HG03354 (cell line): ENCODE measurements at regions not wholly inside any gene's neighbourhood (a gene's known extent, or its start where the extent isn't known, plus 50 kb on each side); places are given as distances from the start of the nearest gene placed in this dataset.
"Not testable (repeated sequence)": the region's sequence is repeated elsewhere in the genome, so short reads cannot be mapped to it uniquely, and the experiment has no call there.

ENCODE experiments used
- ATAC-seq: cut with Tn5 transposase; IDR thresholded peaks from one replicate; pipeline ENCODE4 v1.9.1; 2021; ENCODE audit warnings: mild to moderate bottlenecking; ENCODE audit not compliant: unreplicated experiment, poor library complexity, severe bottlenecking

DNA sequence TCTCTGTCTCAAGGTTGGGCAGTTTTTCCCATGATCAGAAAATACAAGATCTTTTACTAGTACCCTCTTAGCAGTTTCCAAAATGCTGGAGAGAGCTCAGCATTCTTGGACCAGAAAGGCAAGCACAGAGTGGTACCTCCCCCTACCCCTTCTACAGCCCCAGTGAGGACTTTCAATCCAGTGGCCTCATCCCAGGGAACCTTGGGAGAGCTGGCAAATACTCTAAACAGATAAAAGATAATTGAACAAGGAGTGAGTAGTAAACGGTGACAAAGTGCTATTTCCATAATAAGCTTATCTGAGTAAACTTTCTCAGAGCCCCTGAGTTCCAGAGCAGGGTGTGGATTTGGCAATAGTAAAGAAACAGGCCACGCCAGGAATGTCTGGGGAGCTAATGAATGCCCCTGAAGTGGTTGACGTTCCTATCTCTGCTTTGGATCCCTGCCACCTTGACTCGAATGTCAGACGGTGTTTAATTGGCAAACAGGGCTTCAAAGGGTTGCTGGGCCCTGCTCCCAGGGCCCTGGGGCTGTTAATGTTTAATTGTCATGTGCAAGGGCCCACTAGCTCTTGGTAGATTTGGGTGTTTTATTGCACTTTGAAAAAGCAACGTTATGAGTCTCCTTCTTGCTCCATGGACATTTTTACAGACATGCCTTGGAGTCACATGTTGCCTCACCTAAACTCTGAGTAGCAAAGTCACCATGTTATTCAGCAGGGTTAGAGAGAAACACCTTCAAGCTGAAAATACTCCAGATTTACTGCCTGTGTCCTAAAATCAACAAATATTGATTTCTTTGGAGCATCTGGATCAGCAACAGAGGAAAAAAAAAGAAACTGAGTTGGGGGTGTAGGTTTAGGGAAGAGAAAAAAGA lies 239.9 kb downstream of the CYRIA start:
- no peak for ATAC-seq

DNA sequence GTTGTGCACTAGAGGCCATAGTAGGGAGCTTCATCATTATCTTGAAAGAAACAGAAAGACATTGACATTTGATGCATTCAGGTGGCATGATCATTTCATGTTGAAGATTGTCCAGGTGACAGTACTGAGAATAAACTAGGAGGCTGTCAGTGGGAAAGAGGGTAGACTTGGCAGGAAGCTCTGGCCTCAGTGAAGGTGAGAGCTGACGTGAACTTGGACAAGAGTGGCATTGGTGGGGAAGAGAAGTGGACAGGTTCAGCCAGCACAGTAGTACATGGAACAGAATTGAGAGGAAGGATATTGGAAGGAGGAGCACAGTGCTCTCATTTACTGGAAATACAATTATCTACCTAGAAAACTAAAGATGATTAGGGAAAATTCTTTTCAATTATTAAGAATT lies 245.2 kb downstream of the CYRIA start:
- no peak for ATAC-seq

DNA sequence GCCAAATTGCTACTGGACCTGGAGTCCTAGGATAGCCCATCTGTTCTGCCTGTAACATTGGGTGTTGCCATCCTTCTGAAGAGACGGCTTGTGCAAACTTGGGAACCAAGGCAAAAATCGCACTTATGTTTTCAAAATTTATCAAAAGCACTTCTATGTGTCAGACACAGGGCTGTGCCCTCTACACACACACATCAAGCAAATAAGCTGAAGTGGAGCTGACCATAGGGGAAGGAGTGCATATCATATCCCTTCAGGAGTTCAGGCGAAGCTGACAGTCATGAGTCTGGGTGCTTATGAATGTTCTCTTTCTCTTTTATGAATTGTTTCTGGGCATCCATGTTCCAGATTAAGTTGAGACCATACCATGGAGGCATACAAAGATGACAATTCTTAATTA lies 247.9 kb downstream of the CYRIA start:
- no peak for ATAC-seq

DNA sequence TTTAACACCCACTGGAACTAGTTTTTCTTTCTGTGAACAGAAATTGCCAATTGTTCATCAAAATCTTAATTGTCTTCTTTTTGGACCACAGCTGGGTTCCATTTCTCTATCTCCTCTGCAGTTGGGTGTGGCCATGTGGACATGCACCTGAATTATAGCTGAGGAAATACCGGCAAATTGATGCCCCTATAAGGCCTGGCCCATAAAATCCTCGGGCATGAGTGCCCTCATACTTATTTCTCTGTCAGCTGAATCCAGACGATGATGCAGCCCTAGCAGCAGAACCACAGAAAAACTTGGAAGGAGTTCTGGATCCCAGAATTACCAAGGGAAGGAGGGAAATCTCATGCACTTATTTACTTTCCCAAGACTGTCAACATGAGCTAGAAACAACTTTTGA lies 249.0 kb downstream of the CYRIA start:
- no peak for ATAC-seq

DNA sequence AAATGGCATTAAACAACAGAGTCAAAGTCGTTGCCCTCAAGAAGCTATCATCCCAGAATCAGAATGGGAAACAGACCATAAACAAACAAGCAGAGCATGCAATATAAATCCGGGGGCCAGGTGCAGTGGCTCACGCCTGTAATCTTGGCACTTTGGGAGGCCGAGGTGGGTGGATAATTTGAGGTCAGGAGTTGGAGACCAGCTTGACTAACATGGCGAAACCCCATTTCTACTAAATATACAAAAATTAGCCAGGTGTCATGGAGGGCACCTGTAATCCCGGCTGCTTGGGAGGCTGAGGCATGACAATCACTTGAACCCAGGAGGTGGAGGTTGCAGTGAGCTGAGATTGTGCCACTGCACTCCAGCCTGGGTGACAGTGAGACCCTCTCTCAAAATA lies 249.8 kb downstream of the CYRIA start:
- not testable (repeated sequence) for ATAC-seq

DNA sequence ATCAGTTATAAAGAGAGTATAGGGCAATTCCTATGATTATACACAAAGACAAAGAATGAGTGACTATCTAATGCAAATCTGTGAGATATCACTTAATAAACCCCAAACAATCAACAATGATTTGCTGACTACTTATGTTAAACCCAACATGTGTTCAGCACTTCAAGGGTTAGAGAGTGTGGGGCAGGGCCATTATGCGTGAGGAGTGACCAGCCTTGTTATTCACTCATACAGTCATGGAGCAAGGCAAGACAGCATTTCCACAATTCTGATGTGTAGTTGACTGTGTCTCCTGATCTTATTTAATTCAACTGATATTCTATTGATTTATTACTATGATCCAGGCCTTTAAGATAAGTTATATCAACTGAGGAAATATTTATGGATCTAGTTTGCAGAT lies 251.7 kb downstream of the CYRIA start:
- ATAC-seq = no peak

DNA sequence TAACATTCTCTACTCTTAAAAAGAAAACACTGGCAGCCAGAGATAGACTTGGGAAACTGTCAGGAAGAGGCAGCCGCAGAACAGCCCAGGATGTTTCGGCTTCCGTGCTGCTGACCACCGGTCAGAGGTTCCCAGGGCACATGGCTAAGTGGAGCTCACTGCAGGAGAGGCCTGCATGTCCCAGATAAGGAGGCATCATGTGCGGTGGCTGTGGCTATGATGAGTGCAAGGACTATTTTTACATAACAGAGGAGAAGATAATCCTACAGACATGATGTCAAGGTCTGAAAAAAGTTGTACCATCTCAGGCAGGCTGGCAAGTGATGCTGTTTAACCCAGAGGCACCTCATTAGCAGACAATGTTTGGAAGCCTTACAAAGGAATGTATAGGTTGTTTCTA lies 252.3 kb downstream of the CYRIA start:
- no peak for ATAC-seq

DNA sequence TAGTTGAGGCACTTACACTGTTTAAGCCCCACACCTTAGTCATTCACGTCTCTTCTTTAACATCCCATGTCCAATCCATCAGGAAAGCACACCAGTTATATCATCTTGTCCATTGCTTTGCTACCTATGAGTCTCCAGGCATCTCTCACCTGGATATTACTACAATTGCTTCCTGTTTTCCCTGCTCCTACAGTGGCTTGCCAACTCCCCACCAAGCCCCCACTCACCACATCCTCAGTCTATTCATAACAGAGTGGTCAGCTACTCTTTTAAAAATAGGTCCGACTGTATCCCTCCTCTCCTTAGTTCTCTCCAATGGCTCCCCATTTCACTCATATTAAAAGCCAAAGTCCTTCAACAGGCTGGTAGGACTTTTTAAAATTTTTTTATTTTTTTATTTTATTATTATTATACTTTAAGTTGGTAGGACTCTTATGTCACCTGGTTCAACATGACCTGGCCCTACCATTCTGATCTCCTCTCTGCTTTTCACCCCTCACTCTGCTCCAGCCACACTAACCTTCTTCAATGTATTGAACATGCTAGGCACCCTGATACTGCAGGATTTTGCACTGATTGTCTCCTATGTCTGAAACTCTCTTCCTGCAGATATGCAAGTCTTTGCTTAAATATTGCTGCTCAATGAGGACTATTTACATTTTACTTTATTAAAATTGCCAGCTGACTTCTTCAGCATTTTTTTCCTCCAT lies 253.2 kb downstream of the CYRIA start:
- no peak for ATAC-seq

DNA sequence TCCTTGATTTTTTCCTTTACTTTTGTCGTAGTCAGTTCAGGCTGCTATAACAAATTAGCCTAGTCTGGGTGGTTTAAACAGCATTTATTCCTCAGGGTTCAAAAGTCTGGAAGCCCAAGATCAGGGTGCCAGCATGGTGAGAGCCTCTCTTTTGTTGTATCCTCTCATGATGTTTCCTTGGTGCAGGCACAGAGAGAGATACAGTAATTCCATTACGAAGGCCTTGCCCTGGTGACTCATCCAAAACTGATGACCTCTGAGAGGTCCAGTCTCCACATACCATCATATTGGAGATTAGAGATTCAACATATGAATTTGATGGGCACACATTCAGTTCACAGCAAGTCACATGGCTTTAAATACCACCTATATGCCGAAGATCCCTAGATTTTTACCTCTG lies 253.8 kb downstream of the CYRIA start:
- no peak for ATAC-seq

DNA sequence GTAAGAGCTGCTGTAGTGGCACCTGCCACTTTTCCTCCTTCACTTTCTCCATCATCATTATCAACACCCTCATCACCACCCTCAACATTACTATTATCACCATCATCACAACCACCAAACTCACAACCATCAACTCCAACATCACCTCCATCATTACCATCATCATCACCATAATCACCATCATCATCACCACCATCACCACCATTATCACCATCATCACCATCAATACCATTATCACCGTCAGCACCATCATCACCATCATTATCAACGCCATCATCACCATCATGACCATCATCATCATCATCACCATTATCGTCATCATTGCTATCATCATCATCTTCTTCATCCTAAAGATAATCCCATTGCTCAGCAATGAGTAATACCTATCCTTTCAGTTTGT lies 255.8 kb downstream of the CYRIA start:
- no peak for ATAC-seq

DNA sequence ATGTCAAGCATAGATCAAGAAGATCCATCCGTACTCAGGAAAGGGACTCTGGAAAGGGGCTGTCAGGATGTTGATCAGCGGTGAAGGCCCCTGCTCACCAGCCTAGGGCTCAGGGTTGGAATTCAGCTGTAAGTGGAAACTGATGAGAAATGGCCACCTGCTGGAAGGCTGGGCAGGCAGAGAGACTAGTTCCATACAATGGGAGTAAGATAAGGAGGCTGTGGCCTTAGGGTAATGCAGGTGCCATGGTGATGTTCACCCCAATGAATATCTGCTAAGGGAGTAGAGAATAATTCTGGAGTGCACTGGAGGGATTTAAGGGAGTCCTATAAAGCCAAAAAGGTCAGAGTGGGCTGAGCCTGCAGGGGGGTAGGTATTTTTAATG lies 256.6 kb downstream of the CYRIA start:
- ATAC-seq = no peak

DNA sequence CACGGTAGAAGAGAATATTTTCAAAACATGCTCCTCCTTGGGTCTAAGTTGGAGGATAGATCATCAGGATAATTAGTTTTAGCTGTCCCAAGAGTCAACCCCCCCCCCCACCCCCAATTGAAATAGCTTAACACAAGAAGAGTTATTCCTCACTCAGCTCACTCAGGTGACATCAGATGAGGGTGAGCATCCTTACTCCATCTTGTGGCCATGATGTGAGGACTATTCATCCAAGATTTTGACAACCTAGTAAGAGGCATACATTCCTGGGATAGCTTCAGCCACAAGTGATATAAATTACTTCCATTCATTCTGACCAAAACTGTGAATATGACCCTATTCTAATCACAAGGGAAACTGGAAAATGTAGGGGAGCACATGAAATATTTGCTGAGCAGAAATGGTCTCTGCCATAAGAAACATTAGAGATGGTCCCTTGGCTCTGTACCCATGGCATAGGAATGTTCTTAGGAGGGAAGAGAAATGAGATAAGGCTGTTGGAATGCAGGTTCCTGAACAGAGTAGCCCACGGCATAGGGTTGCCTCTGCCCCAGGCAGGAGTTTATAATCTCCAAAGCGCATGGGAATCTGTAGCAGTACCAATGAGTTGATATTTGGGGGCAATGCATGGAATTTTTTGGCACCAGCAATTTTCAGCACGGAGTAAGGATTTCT lies 257.2 kb downstream of the CYRIA start:
- no peak for ATAC-seq

DNA sequence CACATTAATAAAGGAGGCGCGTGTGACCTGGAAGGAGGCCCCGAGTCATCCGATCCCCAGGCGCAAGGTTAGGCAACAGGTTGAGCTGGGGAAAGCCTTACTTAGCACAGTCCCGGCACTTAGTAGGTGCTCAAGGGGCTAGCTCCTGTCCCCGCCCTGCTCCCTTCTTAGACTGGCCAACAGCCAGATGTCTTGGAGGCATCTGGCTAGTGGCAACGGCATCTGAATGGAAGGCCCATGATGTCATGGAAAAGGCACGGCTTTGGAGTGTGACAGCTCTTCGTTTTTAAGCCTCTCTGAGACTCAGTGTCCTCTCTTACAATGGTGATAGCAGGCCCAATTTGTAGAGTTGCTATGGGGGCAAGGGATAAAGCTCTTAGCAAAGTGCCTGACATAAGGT lies 258.3 kb downstream of the CYRIA start:
- no peak for ATAC-seq

DNA sequence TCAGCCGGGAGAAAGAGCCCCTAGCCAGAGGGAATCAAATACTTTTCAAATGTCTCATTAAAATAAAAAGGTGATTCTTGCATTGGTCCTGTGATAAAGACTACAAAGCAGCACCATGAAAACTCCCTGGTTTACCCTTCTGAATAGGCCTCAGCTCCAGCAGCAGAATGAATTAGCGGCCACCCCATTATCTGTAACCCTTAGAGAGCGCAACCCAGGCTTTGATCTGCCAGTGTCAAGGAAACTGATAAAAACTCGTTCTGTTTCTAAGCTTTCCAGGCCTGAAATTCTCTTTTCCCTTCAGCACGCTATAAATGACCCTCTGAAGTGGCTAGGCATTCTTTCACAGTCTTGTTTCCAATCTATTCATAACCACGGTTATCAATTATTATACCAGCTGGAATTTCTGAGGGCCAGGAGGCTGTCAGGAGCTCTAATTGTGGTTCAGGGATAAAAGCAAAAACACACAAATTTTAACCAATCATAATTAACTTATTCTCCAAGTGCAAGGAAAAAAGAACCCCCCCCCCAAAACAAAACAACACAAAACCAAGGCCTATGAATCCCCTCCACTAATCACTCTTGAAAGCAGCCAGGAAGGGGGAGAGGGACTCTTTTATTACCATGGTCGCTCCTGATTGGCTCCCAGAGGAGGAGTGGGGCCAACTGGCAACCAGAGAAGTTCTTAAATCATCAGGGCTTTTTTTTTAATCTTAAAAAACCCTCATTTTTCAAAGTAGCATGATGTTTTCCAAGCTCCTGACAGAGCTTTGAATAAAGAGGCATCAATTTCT lies 258.9 kb downstream of the CYRIA start:
- no peak for ATAC-seq

DNA sequence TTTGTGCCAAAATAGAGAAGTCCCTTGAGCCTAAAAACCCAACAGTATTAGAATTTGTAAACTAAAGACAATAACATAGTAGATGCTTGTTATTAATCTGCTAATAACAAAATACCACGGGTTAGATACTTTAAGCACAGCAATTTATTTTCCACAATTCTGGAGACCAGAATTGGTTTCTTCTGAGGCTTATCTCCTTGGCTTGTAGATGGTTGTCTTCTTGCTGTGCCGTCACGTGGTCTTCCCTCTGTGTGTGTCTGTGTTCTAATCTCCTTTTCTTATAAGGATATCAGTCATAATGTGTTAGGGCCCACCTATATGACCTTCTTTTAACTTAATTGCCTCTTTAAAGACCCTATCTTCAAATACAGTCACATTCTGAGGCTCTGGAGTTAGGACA lies 260.1 kb downstream of the CYRIA start:
- ATAC-seq = no peak

DNA sequence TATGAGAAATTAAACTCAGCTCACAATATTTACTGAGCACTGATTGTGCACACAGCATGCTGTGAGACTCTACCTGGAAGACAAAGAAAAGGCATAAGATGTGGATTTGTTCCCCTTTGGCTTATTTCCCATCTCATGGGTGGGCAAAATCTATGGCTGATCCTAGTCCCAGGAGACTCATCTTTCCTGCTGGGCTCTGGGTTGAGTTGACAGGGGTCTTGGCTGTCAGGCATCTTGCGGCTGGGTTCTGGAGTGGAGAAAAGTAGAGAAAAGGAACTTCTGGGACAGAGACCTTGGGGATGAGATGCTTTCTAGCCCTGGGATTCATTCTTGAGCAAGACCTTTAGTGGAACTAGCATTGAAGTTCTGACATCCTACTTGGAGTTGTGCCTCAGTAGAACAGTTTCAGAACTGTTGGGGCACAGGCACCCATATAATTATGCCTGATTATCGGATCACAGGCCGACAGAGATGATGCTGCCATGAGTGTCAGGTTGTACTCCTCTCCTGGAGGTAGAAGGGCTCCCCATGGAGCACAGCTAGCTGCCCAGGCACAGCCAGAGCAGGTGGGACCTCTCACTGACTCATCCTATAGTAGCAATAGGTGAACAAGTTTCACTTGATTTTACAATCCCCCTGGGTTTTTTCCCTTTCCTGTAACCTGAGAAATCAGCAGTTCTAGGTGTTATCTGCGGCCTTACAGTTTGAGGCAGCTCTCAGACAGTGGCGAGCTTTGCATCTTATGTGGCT lies 260.9 kb downstream of the CYRIA start:
- ATAC-seq = no peak

DNA sequence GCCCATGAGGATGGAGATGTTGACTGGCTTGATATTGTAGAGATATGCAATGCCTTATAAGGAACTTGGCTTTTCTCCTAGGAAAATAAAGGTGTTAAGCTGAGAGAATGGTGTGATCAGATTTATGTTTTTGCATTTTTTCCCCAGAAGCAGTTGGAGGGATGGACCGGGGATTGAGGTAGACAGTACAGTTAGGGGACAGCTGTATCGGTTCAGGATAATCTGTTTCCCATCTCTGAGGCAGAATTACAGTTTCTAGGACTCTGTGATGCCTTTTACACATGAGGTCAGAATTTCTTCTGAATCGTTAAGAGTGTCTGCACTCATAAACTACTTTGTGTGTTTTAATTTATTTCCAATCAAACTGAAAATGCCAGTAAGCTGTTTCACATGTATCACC lies 261.5 kb downstream of the CYRIA start:
- ATAC-seq = no peak

DNA sequence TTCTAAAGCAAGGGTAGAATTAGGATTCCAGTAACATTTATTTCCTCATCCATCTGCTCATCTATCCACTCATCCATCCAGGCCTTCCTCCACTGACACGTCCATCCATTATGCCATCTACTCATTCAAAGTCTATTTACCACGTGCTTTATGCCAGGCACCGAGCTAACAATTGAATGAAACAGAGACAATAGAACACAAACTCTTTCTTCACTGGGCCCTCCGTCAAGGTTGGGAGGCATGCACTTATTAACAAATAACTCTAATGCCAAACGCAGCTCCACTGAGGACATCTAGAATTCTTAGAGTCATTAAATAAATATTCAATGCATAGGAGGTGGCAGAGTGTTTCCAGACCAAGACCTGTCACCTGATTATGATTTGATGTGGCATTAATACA lies 262.7 kb downstream of the CYRIA start:
- no peak for ATAC-seq

DNA sequence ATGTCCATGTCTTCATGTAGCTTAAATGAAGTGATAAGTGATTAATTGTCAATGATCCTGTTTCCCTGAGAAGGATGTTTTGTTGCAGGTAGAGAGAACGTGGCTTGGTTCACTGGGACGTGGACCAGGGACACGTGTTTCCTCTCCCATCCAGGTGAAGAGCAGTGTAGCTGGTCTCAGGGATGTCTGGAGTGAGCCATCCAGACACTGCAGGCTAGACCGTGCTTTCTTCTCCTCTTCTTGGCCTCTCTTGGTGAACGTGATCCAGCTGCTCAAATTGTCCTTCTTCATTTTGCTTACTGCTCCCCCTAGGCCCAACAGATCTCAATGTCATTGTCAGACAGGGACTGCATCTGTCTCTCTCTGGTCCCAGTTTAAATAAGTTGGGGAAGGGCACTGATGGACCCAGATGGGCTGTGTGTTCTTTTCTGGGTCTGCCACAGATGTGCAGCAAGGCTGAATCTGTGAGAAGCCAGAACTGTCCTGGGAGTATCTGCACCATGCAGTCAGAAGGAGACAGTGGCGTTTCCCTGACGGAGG lies 263.8 kb downstream of the CYRIA start:
- ATAC-seq = no peak
